ENCODE measurements at regions not wholly inside any gene's neighbourhood (a gene's known extent, or its start where the extent isn't known, plus 50 kb on each side); places are given as distances from the start of the nearest gene placed in this dataset.
A peak's percentile ranks its signal among the peaks of the same experiment; 100 is the strongest.
"Not testable (repeated sequence)": the region's sequence is repeated elsewhere in the genome, so short reads cannot be mapped to it uniquely, and the experiment has no call there.

DNA sequence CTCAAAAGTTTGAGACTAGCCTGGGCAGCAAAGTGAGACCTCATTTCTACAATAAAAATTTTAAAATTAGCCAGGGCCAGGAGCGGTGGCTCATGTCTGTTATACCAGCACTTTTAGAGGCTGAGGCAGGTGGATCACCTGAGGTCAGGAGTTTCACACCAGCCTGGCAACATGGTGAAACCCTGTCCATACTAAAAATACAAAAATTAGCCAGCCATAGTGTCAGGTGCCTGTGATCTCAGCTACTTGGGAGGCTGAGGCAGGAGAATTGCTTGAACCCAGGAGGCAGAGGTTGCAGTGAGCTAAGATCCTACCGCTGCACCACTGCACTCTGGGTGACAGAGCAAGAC lies 85.1 kb upstream of the MAP4 start:
- peak overlapping the region in 1 of 6 donors; percentile 44 for H3K27ac Mint-ChIP-seq
- H3K36me3 Mint-ChIP-seq; H3K27me3 Mint-ChIP-seq; H3K4me1 Mint-ChIP-seq; ATAC-seq (ENCODE audit: low read depth in 2 of 2); H3K9me3 Mint-ChIP-seq; DNase-seq; H3K4me3 Mint-ChIP-seq: not testable (repeated sequence)

DNA sequence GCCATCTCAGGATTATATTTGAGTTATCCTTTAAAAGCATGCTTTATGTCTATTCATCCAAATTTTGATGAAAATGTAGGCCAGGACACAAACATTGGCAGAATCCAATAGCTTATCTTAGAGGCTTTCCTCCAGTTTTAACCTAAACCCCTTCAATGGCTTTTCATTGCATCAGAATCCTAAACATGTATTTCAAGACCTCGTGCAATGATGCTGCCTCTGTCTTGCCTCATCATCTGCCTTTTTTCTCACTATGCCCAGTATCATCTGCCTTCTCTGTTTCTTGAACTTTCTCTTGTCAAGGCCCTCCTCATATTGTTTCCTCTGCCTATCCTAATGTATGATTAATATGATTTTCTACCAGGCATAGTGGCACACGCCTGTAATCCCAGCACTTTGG lies 76.1 kb upstream of the MAP4 start:
- Mint-ChIP-seq H3K4me3 (peak overlapping the region in 2 of 8 donors; percentile 66 to 69), H3K36me3 (no peaks in the 10 kb centered on the region), H3K9me3 (no peaks in the 10 kb centered on the region), H3K27ac (no peak overlapping the region), H3K27me3 (no peaks in the 10 kb centered on the region), H3K4me1 (peaks cover 11 to 19% (median 14%) of the 10 kb centered on the region in 3 donors)
- ATAC-seq (ENCODE audit: low read depth in 2 of 2): no peak
- DNase-seq: no peak

DNA sequence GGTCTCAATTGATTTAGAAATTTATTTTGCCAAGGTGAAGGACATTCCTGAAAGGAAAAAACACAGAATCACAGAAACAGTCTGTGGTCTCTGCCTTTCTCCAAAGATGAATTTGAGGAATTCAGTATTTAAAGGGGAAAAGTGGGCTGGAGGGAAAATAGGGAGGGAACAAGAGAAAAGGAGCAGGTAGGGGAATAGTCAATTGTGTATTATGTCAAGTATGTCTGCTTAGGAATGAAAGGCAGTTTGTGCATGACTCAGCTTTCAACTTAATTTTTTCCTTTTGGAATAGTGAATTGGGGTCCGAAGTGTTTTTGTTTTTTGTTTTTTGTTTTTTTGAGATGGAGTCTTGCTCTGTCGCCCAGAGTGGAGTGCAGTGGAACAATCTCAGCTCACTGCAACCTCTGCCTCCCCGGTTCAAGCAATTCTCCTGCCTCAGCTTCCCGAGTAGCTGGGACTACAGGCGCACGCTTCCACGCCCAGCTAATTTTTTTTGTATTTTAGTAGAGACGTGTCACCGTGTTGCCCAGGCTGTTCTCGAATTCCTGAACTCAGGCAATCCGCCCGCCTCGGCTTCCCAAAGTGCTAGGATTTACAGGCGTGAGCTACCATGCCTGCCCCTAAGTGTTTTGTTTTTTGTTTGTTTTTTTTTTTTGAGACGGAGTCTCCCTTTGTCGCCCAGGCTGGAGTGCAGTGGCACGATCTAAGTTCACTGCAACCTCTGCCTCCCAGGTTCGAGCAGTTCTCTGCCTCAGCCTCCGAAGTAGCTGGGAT lies 74.1 kb upstream of the MAP4 start:
- DNase-seq: no peak
- Mint-ChIP-seq H3K27me3 (no peaks in the 10 kb centered on the region), H3K4me1 (peaks cover 17 to 21% (median 20%) of the 10 kb centered on the region in 3 donors), H3K36me3 (no peaks in the 10 kb centered on the region), H3K9me3 (no peaks in the 10 kb centered on the region), H3K27ac (peak overlapping the region in 2 of 6 donors; percentile 69 to 97), H3K4me3 (peak overlapping the region in 5 of 8 donors; percentile 30 to 98 (median 98))
- no peak for ATAC-seq (ENCODE audit: low read depth in 2 of 2)

DNA sequence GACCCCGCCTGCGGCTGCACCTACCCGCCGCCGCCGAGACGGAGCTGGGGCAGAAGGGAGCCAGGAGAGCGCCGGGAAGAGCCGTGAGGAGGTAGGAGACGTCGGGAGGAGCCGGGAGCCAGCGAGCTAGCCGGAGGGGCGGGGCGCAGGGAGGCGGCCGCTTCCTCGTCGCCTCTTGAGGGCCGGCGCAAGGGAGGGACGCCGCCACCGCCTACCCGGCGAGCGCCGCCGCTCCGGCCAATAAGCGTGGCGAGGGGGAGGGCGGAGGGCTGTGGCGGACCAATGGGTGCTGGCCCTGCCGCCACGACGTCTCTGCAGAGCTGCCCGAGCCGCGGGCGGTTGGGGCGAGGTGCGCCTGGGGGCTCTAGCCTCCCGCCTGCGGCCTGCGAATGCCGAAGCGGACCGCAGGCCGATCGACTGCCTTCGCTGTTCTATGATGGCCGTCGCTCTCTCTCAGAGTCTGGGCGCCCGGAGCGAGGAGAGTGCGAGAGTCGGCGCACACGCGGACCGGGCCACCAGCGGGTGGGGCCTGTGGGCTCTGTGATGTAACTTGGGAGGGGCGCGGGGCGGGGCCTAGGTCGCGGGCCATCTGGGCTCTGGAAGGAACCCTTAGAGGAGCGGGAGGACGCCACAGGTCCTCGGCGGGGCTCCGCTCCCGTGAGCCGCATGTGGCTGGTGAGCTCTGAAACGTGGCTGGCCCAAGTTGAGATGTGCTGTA lies 72.7 kb upstream of the MAP4 start:
- no peaks in the 10 kb centered on the region for H3K27me3 Mint-ChIP-seq
- H3K9me3 Mint-ChIP-seq: no peaks in the 10 kb centered on the region
- peak overlapping the region; percentile 89 to 99 (median 97) for H3K27ac Mint-ChIP-seq
- peak overlapping the region; percentile 88 to 99 (median 98) for H3K4me3 Mint-ChIP-seq
- peak; percentile 88 to 90 for ATAC-seq (ENCODE audit: low read depth in 2 of 2)
- peaks cover 0 to 7% of the 10 kb centered on the region in 2 donors for H3K36me3 Mint-ChIP-seq
- H3K4me1 Mint-ChIP-seq: peaks cover 17 to 25% (median 25%) of the 10 kb centered on the region in 3 donors
- peak; percentile 95 for DNase-seq

DNA sequence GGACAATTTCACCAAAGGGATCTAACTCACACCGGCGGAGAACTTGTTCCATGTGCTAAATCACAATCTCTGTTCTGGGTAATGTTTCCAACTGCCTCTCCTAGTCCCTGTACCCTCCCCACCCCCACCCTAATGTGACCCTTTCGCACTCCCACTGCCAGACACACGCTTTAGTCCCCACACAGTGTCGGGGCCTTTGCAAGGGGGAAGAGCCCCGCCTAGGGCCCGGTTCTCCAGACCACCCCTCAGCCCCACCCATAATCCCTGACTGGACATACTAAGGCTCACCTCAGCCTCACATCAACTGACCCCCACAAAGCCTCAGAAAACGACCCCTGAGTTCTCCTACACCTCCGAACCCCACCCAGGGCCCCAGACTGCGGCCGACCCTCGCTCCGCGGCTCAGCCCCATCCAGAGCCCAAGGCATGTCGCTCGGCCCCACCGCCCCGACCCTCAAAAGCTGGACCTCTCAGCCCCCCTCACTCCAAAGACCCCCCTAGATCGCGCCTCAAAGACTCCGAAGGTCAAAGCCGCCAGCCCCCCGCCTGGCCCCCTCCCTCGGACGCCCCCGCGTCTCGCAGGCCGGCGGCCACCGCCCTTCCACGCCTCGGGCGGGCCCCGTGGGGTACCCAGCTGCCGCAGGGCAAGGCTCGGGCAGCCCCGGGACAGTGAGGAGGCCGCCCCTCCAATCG lies 72.0 kb upstream of the MAP4 start:
- H3K27ac Mint-ChIP-seq: peak overlapping the region; percentile 89 to 96 (median 94)
- peak overlapping the region; percentile 88 to 99 (median 98) for H3K4me3 Mint-ChIP-seq
- ATAC-seq (ENCODE audit: low read depth in 2 of 2): peak; percentile 21 to 22
- H3K27me3 Mint-ChIP-seq: no peaks in the 10 kb centered on the region
- no peak for DNase-seq
- peaks cover 17 to 25% (median 25%) of the 10 kb centered on the region in 3 donors for H3K4me1 Mint-ChIP-seq
- H3K9me3 Mint-ChIP-seq: no peaks in the 10 kb centered on the region
- peaks cover 0 to 7% of the 10 kb centered on the region in 2 donors for H3K36me3 Mint-ChIP-seq

DNA sequence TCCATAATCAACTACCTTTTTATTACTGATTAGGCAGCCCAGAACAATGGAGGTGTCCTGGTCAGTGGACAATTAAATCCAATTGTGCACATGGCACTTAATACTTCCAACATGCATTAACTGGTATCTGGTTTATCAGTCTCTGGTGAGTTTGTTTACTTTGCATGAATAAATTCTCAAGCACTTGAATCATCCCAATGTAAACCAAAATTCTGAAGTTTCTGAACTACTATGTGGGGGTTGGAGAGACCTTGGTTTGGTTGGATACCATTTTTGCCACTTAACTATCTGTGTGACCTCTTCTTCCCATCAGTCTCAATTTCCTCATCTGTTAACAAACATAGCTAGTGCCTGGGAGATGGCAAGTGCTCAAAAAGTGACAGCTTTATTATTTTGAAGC lies 70.5 kb upstream of the MAP4 start:
- H3K27ac Mint-ChIP-seq: peak overlapping the region in 2 of 6 donors; percentile 89 to 96

DNA sequence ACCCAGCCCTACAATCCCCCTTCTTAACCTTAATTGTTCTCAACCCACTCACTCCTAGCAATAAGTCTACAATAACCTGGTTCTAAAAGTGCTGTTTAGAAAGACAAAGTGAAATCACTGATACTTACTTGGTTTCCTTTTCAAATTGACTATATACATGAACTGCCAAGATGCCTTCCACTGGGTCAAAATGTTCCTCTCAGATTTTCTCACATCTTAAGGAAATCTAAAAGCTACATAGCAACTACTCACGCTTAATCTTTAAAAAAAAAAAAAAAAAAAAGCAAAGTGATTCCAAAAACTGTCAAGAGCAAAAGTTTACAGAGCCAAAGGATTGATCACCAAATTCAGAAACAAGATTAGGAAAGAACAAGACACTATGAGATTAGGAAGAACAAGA lies 68.7 kb upstream of the MAP4 start:
- Mint-ChIP-seq H3K36me3 (peaks cover 0 to 7% of the 10 kb centered on the region in 2 donors), H3K27ac (peak overlapping the region in 2 of 6 donors; percentile 27 to 58), H3K4me3 (no peak overlapping the region), H3K9me3 (no peaks in the 10 kb centered on the region), H3K4me1 (peaks cover 17 to 29% (median 23%) of the 10 kb centered on the region in 3 donors), H3K27me3 (no peaks in the 10 kb centered on the region)
- no peak for DNase-seq
- no peak for ATAC-seq (ENCODE audit: low read depth in 2 of 2)

More for the DNA sequence above, 70.5 kb upstream of the MAP4 start:
- Mint-ChIP-seq H3K4me3 (peak overlapping the region in 5 of 8 donors; percentile 1 to 98 (median 95)), H3K4me1 (peaks cover 17 to 29% (median 25%) of the 10 kb centered on the region in 3 donors), H3K36me3 (peaks cover 0 to 7% of the 10 kb centered on the region in 2 donors), H3K9me3 (no peaks in the 10 kb centered on the region), H3K27me3 (no peaks in the 10 kb centered on the region)
- DNase-seq (no peak), ATAC-seq (ENCODE audit: low read depth in 2 of 2) (no peak)

DNA sequence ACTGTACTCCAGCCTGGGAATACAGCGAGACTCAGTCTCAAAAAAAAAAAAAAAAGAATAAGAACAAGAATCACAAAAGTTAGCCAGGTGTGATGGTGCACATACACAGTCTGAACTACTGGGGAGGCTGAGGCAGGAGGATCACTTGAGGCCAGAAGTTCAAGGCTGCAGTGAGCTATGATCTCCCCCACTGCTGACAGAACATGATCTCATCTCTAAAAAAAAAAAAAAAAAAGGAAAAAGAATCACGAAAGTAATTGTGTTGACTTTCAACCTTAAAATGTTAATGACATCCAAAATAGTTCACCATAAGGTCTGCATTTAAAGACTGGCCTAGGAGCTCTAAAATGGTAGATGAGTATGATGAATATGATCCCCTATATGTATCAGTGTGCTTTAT lies 68.0 kb upstream of the MAP4 start:
- no peak for ATAC-seq (ENCODE audit: low read depth in 2 of 2)
- no peak overlapping the region for H3K4me3 Mint-ChIP-seq
- H3K4me1 Mint-ChIP-seq: peaks cover 17 to 27% (median 17%) of the 10 kb centered on the region in 3 donors
- no peak for DNase-seq
- H3K9me3 Mint-ChIP-seq: no peaks in the 10 kb centered on the region
- no peak overlapping the region for H3K27ac Mint-ChIP-seq
- peaks cover 0 to 7% of the 10 kb centered on the region in 2 donors for H3K36me3 Mint-ChIP-seq
- no peaks in the 10 kb centered on the region for H3K27me3 Mint-ChIP-seq

DNA sequence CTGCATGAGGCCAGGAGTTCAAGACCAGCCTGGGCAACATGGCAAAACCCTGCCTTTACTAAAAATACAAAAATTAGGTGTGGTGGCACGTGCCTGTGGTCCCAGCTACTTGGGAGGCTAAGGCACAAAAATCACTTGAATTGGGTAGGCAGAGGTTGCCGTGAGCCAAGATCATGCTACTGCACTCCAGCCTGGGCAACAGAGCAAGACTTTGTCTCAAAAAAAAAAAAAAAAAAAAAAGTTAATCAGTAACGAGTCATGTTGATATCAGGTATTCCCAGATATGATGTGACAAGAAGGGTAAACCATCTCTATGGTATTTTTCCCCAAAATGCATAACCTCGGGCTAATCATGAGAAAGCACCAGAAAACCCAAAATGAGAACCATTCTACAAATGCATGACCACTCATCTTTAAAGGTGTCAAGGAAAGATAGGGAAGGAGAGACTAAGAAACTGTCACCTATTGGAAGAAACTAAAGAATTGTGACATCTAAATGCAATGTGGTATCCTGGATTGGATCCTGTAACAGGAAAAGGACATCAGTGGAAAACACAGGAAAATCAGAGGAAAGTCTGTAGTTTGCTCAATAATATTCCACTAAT lies 66.5 kb upstream of the MAP4 start:
- H3K4me1 Mint-ChIP-seq: peaks cover 15 to 23% (median 15%) of the 10 kb centered on the region in 3 donors
- DNase-seq (no peak), ATAC-seq (ENCODE audit: low read depth in 2 of 2) (no peak)
- no peaks in the 10 kb centered on the region for H3K27me3 Mint-ChIP-seq
- H3K9me3 Mint-ChIP-seq: peaks cover 0 to 2% (median 0%) of the 10 kb centered on the region in 7 donors
- no peak overlapping the region for H3K27ac Mint-ChIP-seq
- no peak overlapping the region for H3K4me3 Mint-ChIP-seq
- H3K36me3 Mint-ChIP-seq: peaks cover 0 to 10% of the 10 kb centered on the region in 2 donors

DNA sequence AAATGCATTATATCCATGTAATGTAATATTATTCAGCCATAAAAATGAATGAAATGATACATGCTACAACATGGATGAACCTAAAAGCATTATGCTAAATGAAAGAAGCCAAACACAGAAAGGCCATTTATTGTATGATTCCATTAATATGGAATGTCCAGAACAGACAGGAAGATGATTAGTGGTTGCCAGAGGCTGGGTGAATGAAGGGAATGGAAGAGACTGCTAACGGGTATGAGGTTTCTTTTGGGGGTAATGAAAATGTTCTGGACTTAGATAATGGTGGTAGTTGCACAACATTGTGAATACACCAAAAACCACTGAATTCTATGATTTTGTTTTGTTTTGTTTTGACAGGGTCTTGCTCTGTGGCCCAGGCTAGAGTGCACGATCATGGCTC lies 61.6 kb upstream of the MAP4 start:
- Mint-ChIP-seq H3K4me3 (no peak overlapping the region), H3K27me3 (no peaks in the 10 kb centered on the region), H3K27ac (no peak overlapping the region), H3K9me3 (peaks cover 0 to 2% (median 0%) of the 10 kb centered on the region in 7 donors), H3K4me1 (peaks cover 7 to 18% (median 8%) of the 10 kb centered on the region in 3 donors), H3K36me3 (peaks cover 0 to 4% of the 10 kb centered on the region in 2 donors)
- no peak for DNase-seq
- ATAC-seq (ENCODE audit: low read depth in 2 of 2): no peak

DNA sequence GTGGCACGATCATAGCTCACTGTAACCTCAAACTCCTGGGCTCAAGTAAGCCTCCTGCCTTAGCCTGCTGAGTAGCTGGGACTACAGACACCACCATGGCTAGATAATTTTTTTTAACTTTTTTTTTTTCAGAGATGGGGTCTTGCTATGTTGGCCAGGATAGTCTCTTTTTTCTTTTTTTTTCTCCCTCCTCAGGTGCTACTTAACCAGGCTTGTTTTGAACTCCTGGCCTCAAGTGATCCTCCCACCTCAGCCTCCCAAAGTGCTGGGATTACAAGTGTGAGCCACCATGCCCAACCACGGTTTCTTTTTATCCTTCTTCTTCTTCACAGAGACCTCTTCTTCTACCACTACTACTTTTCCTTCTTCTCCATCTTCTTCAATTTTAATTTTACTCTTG lies 53.8 kb upstream of the MAP4 start:
- no peak for DNase-seq
- H3K4me1 Mint-ChIP-seq: peaks cover 6 to 25% (median 24%) of the 10 kb centered on the region in 3 donors
- no peaks in the 10 kb centered on the region for H3K9me3 Mint-ChIP-seq
- no peak overlapping the region for H3K4me3 Mint-ChIP-seq
- ATAC-seq (ENCODE audit: low read depth in 2 of 2): no peak
- H3K36me3 Mint-ChIP-seq: peaks cover 0 to 8% of the 10 kb centered on the region in 2 donors
- H3K27ac Mint-ChIP-seq: peak overlapping the region in 2 of 6 donors; percentile 22 to 92
- H3K27me3 Mint-ChIP-seq: no peaks in the 10 kb centered on the region

DNA sequence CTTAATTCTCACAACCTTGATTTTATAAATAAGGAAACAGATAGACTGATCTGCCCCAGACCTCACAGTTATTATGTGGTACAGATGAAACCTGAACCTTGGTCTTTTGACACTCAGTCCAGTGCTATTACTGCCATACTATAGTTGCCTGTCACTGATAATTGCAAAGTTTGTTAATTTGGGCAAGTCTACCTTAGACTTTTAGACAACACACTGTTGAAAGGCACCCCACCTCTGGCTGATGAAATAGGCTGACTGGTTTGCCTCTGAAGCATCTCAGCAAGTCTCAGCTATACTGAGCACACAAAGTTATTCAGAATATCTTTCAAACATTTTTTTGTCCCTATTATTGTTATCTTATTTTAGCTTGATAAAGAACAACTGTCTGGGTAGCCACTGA lies 53.1 kb upstream of the MAP4 start:
- Mint-ChIP-seq H3K27ac (no peak overlapping the region), H3K36me3 (peaks cover 0 to 8% of the 10 kb centered on the region in 2 donors), H3K4me3 (no peak overlapping the region), H3K27me3 (no peaks in the 10 kb centered on the region), H3K9me3 (no peaks in the 10 kb centered on the region), H3K4me1 (peaks cover 8 to 31% (median 24%) of the 10 kb centered on the region in 3 donors)
- DNase-seq (no peak), ATAC-seq (ENCODE audit: low read depth in 2 of 2) (no peak)

DNA sequence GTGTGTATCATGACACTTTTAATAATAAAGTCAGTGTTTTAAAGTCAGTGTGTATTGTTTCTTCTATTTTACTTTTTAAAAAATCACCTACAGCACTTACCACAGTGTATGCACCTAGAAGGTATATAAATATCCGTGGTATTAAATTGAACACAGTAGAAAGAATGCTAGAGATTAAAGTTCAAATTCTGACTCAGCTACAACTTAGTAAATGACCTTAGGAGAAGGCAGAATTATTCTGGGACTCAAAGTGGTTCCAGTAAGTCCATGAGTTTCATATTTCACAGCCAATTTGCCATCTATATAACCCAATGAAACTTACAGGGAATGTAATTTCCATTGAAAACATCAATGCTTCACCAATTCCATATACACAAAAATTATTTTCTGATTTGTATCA lies 52.7 kb upstream of the MAP4 start:
- Mint-ChIP-seq H3K36me3 (peaks cover 0 to 8% of the 10 kb centered on the region in 2 donors), H3K27ac (no peak overlapping the region), H3K4me1 (peaks cover 8 to 35% (median 29%) of the 10 kb centered on the region in 3 donors), H3K4me3 (no peak overlapping the region), H3K27me3 (no peaks in the 10 kb centered on the region), H3K9me3 (no peaks in the 10 kb centered on the region)
- ATAC-seq (ENCODE audit: low read depth in 2 of 2) (no peak), DNase-seq (no peak)

Data from naive B cell (primary cell).